WTC11 (cell line): ENCODE measurements at regions not wholly inside any gene's neighbourhood (a gene's known extent, or its start where the extent isn't known, plus 50 kb on each side); places are given as distances from the start of the nearest gene placed in this dataset.

Source experiments
- ATF3 ChIP-seq: sonication (generic); formaldehyde crosslinking; conservative IDR thresholded peaks from 2 replicates; pipeline ENCODE4 v1.8.1; 2022; ENCODE audit warnings: mild to moderate bottlenecking, missing genetic modification reagents
- FOXJ3 ChIP-seq: sonication (generic); formaldehyde crosslinking; IDR thresholded peaks from 2 replicates; pipeline ENCODE4 v1.9.0; 2021; ENCODE audit warnings: missing genetic modification reagents, mild to moderate bottlenecking, borderline replicate concordance
- FOXP4 ChIP-seq: sonication (generic); formaldehyde crosslinking; IDR thresholded peaks from 2 replicates; pipeline ENCODE4 v1.8.0; 2022; ENCODE audit warnings: mild to moderate bottlenecking, missing genetic modification reagents
- GTF2I ChIP-seq: fragments of 250-450 bp; sonication (Bioruptor Pico); conservative IDR thresholded peaks from 2 replicates; pipeline ENCODE4 v1.4.0; 2021; ENCODE audit warnings: mild to moderate bottlenecking
- JUN ChIP-seq: sonication (generic); formaldehyde crosslinking; IDR thresholded peaks from 2 replicates; pipeline ENCODE4 v1.8.0; 2023; ENCODE audit warnings: mild to moderate bottlenecking, missing genetic modification reagents
- MYBL2 ChIP-seq: sonication (generic); formaldehyde crosslinking; IDR thresholded peaks from 2 replicates; pipeline ENCODE4 v1.8.1; 2023; ENCODE audit warnings: mild to moderate bottlenecking, moderate library complexity, missing genetic modification reagents
- NFE2L1 ChIP-seq: sonication (generic); formaldehyde crosslinking; IDR thresholded peaks from 2 replicates; pipeline ENCODE4 v1.8.1; 2023; ENCODE audit warnings: missing genetic modification reagents
- TCF7 ChIP-seq: sonication (generic); formaldehyde crosslinking; IDR thresholded peaks from 2 replicates; pipeline ENCODE4 v1.8.0; 2022; ENCODE audit warnings: mild to moderate bottlenecking, low read depth, missing genetic modification reagents, moderate library complexity
- ZBTB43 ChIP-seq: sonication (generic); formaldehyde crosslinking; IDR thresholded peaks from 2 replicates; pipeline ENCODE4 v1.8.1; 2023; ENCODE audit warnings: mild to moderate bottlenecking, missing genetic modification reagents
- ZNF416 ChIP-seq: fragments of 250-450 bp; sonication (Bioruptor Pico); IDR thresholded peaks from 2 replicates; pipeline ENCODE4 v1.9.0; 2021; ENCODE audit warnings: mild to moderate bottlenecking, inconsistent platforms
- ZSCAN18 ChIP-seq: fragments of 250-450 bp; sonication (Bioruptor Pico); IDR thresholded peaks from 2 replicates; pipeline ENCODE4 v2.1.2; 2022; ENCODE audit warnings: mild to moderate bottlenecking, moderate library complexity
- TF ChIP-seq, protein P1 (sequence below): fragments of 250-450 bp; sonication (Bioruptor Pico); IDR thresholded peaks from 2 replicates; pipeline ENCODE4 v1.9.0; 2021; ENCODE audit warnings: mild to moderate bottlenecking, borderline replicate concordance
- TF ChIP-seq, protein P2 (sequence below): sonication (generic); formaldehyde crosslinking; IDR thresholded peaks from 2 replicates; pipeline ENCODE4 v1.8.1; 2022; ENCODE audit warnings: low read depth, mild to moderate bottlenecking, moderate library complexity, missing genetic modification reagents, borderline replicate concordance
- TF ChIP-seq, protein P3 (sequence below): fragments of 250-450 bp; sonication (Bioruptor Pico); IDR thresholded peaks from 2 replicates; pipeline ENCODE4 v1.9.0; 2021; ENCODE audit warnings: moderate library complexity, mild to moderate bottlenecking, inconsistent platforms, borderline replicate concordance
- TF ChIP-seq, protein P4 (sequence below): fragments of 250-450 bp; sonication (Bioruptor Pico); IDR thresholded peaks from 2 replicates; pipeline ENCODE4 v1.9.0; 2021; ENCODE audit warnings: mild to moderate bottlenecking

DNA sequence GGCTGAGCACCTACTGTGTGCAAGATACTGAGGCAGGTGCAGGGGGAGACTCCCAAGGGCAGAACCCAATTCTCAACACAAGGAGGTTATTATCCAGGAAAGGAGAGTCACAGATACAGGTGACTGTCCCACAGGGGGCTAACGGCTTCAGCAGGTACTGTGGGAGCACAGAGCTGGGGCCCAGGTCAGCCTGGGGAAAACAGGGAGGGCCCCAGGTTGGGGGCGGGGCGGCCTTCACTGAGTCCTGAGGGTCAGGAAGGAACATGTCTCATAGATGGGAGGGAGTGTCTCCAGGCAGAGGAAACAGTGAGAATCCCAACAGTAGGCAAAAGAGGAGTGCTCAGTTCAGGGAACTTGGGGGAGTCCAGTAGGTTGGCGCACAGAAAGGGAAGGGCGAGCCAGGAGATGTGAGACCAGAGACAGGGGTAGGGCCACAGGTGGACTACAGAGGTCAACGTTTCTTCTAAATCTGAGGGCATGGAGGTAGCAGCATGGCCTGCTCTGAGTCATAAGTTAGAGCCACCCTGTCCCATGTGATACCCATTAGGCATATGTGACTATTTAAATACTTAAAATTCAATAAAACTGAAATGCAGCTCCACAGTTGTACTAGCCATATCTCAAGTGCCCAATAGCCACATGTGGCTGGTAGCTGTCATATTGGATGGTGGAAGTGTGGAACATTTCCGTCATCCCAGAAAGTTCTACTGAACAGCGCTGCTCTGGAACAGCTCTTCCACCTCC, 157.2 kb downstream of the TTC32 start (continued):
- TF ChIP-seq, protein P1, sequence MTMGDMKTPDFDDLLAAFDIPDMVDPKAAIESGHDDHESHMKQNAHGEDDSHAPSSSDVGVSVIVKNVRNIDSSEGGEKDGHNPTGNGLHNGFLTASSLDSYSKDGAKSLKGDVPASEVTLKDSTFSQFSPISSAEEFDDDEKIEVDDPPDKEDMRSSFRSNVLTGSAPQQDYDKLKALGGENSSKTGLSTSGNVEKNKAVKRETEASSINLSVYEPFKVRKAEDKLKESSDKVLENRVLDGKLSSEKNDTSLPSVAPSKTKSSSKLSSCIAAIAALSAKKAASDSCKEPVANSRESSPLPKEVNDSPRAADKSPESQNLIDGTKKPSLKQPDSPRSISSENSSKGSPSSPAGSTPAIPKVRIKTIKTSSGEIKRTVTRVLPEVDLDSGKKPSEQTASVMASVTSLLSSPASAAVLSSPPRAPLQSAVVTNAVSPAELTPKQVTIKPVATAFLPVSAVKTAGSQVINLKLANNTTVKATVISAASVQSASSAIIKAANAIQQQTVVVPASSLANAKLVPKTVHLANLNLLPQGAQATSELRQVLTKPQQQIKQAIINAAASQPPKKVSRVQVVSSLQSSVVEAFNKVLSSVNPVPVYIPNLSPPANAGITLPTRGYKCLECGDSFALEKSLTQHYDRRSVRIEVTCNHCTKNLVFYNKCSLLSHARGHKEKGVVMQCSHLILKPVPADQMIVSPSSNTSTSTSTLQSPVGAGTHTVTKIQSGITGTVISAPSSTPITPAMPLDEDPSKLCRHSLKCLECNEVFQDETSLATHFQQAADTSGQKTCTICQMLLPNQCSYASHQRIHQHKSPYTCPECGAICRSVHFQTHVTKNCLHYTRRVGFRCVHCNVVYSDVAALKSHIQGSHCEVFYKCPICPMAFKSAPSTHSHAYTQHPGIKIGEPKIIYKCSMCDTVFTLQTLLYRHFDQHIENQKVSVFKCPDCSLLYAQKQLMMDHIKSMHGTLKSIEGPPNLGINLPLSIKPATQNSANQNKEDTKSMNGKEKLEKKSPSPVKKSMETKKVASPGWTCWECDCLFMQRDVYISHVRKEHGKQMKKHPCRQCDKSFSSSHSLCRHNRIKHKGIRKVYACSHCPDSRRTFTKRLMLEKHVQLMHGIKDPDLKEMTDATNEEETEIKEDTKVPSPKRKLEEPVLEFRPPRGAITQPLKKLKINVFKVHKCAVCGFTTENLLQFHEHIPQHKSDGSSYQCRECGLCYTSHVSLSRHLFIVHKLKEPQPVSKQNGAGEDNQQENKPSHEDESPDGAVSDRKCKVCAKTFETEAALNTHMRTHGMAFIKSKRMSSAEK (CRISPR knock-in tag): no peak
- TF ChIP-seq, protein P2, sequence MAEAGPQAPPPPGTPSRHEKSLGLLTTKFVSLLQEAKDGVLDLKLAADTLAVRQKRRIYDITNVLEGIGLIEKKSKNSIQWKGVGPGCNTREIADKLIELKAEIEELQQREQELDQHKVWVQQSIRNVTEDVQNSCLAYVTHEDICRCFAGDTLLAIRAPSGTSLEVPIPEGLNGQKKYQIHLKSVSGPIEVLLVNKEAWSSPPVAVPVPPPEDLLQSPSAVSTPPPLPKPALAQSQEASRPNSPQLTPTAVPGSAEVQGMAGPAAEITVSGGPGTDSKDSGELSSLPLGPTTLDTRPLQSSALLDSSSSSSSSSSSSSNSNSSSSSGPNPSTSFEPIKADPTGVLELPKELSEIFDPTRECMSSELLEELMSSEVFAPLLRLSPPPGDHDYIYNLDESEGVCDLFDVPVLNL (CRISPR knock-in tag): no peak
- TF ChIP-seq TCF7 (CRISPR knock-in tag) (no peak), MYBL2 (CRISPR knock-in tag) (no peak), ZBTB43 (CRISPR knock-in tag) (no peak), ATF3 (no peak), GTF2I (CRISPR knock-in tag) (no peak), JUN (CRISPR knock-in tag) (no peak), FOXJ3 (CRISPR knock-in tag) (no peak), ZNF416 (no peak), FOXP4 (CRISPR knock-in tag) (no peak), ZSCAN18 (CRISPR knock-in tag) (no peak), NFE2L1 (no peak)
- TF ChIP-seq, protein P3, sequence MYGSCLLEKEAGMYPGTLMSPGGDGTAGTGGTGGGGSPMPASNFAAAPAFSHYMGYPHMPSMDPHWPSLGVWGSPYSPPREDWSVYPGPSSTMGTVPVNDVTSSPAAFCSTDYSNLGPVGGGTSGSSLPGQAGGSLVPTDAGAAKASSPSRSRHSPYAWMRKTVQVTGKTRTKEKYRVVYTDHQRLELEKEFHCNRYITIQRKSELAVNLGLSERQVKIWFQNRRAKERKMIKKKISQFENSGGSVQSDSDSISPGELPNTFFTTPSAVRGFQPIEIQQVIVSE (CRISPR knock-in tag): no peak
- TF ChIP-seq, protein P4, sequence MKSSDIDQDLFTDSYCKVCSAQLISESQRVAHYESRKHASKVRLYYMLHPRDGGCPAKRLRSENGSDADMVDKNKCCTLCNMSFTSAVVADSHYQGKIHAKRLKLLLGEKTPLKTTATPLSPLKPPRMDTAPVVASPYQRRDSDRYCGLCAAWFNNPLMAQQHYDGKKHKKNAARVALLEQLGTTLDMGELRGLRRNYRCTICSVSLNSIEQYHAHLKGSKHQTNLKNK (CRISPR knock-in tag): no peak
